Kidney epithelial cell (primary cell): ENCODE measurements at regions not wholly inside any gene's neighbourhood (a gene's known extent, or its start where the extent isn't known, plus 50 kb on each side); places are given as distances from the start of the nearest gene placed in this dataset.

Experiments used
- DNase-seq: peaks from one replicate; pipeline ENCODE4 v3.0.0-alpha.2; 2010; ENCODE audit warnings: low read depth
- H3K27me3 ChIP-seq: 2 replicates; pipeline ENCODE4 v1.6.0; 2011; ENCODE audit warnings: low read length; ENCODE audit not compliant: control insufficient read depth, insufficient read depth
- H3K36me3 ChIP-seq: 2 replicates; pipeline ENCODE4 v1.5.1; 2011; ENCODE audit warnings: low read length; ENCODE audit not compliant: control insufficient read depth, insufficient read depth
- H3K4me3 ChIP-seq: 2 replicates; pipeline ENCODE4 v1.5.1; 2011; ENCODE audit warnings: low read depth, mild to moderate bottlenecking, control low read depth, low read length
- TF ChIP-seq, protein P1 (sequence below): IDR thresholded peaks from 2 replicates; pipeline ENCODE4 v1.5.1; 2011; ENCODE audit warnings: mild to moderate bottlenecking, moderate library complexity, low read length, control low read depth, inconsistent platforms; ENCODE audit not compliant: insufficient read depth, poor library complexity, severe bottlenecking

DNA sequence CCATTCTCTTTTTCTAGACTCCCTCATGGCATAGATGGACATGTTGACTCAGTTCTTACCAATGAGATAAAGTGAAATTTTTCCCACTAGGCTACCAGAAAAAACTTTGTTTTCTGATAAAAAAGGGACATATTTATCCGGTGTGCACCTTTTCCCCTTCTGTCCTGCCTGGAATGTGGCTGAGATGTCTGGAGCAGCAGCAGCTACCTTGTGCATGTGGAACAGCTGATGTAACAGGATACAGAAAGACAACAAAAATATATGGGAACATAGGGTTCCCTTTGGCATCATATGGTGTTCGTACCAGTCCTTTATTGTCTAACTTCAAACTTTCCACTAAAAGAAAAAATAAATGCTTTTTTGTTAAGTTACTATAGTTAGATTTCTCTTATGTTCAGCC, 460.2 kb upstream of the HS6ST1 start:
- no peak for DNase-seq
- Histone ChIP-seq H3K27me3 (no peaks in the 10 kb centered on the region), H3K4me3 (no peak overlapping the region), H3K36me3 (no peaks in the 10 kb centered on the region)
- TF ChIP-seq, protein P1, sequence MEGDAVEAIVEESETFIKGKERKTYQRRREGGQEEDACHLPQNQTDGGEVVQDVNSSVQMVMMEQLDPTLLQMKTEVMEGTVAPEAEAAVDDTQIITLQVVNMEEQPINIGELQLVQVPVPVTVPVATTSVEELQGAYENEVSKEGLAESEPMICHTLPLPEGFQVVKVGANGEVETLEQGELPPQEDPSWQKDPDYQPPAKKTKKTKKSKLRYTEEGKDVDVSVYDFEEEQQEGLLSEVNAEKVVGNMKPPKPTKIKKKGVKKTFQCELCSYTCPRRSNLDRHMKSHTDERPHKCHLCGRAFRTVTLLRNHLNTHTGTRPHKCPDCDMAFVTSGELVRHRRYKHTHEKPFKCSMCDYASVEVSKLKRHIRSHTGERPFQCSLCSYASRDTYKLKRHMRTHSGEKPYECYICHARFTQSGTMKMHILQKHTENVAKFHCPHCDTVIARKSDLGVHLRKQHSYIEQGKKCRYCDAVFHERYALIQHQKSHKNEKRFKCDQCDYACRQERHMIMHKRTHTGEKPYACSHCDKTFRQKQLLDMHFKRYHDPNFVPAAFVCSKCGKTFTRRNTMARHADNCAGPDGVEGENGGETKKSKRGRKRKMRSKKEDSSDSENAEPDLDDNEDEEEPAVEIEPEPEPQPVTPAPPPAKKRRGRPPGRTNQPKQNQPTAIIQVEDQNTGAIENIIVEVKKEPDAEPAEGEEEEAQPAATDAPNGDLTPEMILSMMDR = no peak

GRCh38 chr2:128779301-128780095, 460.8 kb upstream of the HS6ST1 start:
- TF ChIP-seq, protein P1 = no peak

GRCh38 chr2:128780434-128781080, 461.9 kb upstream of the HS6ST1 start:
- Histone ChIP-seq H3K4me3 (no peak overlapping the region), H3K27me3 (no peaks in the 10 kb centered on the region), H3K36me3 (no peaks in the 10 kb centered on the region)
- DNase-seq = no peak
- TF ChIP-seq, protein P1 = no peak

More at GRCh38 chr2:128779301-128780095, 460.8 kb upstream of the HS6ST1 start:
- no peaks in the 10 kb centered on the region for H3K36me3 ChIP-seq
- no peak overlapping the region for H3K4me3 ChIP-seq
- no peaks in the 10 kb centered on the region for H3K27me3 ChIP-seq
- DNase-seq = no peak

DNA sequence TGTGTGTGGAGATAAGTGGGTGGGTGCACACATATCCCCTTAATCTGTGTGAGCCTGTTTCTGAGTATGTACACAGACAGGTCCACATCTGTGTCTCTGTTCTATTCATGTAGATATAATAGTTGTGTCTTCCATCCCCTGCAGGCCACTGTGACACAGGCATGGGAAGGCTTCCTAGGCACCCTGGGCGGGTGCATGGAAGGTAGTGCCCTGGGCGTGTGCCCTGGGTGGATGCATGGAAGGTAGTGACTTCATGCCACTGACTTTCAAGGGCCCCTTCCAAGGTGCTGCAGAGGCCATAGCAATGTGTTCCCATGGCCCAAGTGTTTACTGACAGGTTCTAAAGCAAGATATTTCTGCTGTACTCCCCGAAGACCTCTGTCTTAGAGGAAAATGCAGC, 462.5 kb upstream of the HS6ST1 start:
- no peak overlapping the region for H3K4me3 ChIP-seq
- TF ChIP-seq, protein P1 = no peak
- no peak for DNase-seq
- no peaks in the 10 kb centered on the region for H3K36me3 ChIP-seq
- H3K27me3 ChIP-seq = no peaks in the 10 kb centered on the region

DNA sequence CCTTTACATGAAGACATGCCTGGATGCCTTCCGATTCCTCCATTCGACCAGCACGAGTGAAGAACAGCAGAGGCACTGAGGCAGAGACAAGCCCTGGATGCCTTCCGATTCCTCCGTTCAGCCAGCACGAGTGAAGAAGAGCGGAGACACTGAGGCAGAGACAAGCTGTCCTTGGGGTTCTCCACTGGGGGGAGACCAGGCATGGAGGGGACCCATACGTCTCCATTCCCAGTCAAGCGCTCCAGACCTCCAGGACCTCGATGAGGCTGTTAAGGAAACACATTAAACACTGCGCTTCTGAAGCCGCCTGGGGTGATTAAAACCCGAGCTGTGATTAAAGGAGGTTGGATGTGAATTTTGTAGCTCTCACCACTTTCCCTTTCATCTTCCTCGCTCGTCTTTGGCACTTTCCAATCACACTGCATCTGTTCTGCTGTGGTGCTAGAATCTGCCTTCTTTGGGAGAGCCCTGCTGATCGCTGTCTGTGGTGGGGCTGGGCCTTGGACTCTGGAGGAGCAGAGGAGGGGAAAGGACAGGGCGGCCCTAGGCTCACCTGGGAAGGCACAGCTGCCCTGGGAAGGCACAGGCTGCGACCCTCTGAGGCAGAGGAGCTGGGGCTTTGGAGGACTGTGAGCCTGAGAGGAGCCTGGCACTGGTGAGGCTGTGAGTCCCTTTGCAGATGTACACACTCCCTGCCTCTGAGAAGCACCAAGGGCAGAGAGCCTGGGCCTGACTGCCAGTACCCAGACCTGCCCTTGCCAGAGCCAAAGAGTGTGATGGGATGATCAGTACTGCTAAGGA, 463.1 kb upstream of the HS6ST1 start:
- H3K36me3 ChIP-seq = no peaks in the 10 kb centered on the region
- H3K27me3 ChIP-seq = no peaks in the 10 kb centered on the region
- TF ChIP-seq, protein P1 = no peak
- H3K4me3 ChIP-seq = no peak overlapping the region
- no peak for DNase-seq
